ENCODE measurements at regions not wholly inside any gene's neighbourhood (a gene's known extent, or its start where the extent isn't known, plus 50 kb on each side); places are given as distances from the start of the nearest gene placed in this dataset.
"Not testable (repeated sequence)": the region's sequence is repeated elsewhere in the genome, so short reads cannot be mapped to it uniquely, and the experiment has no call there.

GRCh38 chr4:12672303-12672702, 811.8 kb downstream of the RAB28 start:
- DNase-seq = no peak

- DNase-seq = no peak
Observed at GRCh38 chr4:12658146-12658545, 826.0 kb downstream of the RAB28 start.

- no peak for DNase-seq
Observed at GRCh38 chr4:12651876-12652275, 832.3 kb downstream of the RAB28 start.

GRCh38 chr4:12645732-12646131, 838.4 kb downstream of the RAB28 start:
- no peak for DNase-seq

- DNase-seq = no peak
Observed at GRCh38 chr4:12644261-12644660, 839.9 kb downstream of the RAB28 start.

- DNase-seq = no peak
Observed at GRCh38 chr4:12636191-12636590, 847.9 kb downstream of the RAB28 start.

GRCh38 chr4:12635629-12636028, 848.5 kb downstream of the RAB28 start:
- DNase-seq = no peak

GRCh38 chr4:12633053-12633651, 851.0 kb downstream of the RAB28 start:
- DNase-seq = peak; percentile 49

GRCh38 chr4:12615822-12616221, 868.3 kb downstream of the RAB28 start:
- DNase-seq = no peak

GRCh38 chr4:12612876-12613275, 871.3 kb downstream of the RAB28 start:
- no peak for DNase-seq

- DNase-seq = not testable (repeated sequence)
Observed at GRCh38 chr4:12609212-12609875, 874.8 kb downstream of the RAB28 start.

GRCh38 chr4:12595986-12596385, 888.2 kb downstream of the RAB28 start:
- DNase-seq = no peak

GRCh38 chr4:12595489-12595888, 888.7 kb downstream of the RAB28 start:
- DNase-seq = no peak

- DNase-seq = no peak
Observed at GRCh38 chr4:12588582-12588981, 895.6 kb downstream of the RAB28 start.

GRCh38 chr4:12586242-12587006, 897.7 kb downstream of the RAB28 start:
- DNase-seq = no peak

GRCh38 chr4:12584116-12584875, 899.8 kb downstream of the RAB28 start:
- DNase-seq = no peak

- DNase-seq = no peak
Observed at GRCh38 chr4:12583275-12583674, 900.9 kb downstream of the RAB28 start.

- no peak for DNase-seq
Observed at GRCh38 chr4:12580787-12581186, 903.4 kb downstream of the RAB28 start.

- DNase-seq = no peak
Observed at GRCh38 chr4:12579172-12579571, 905.0 kb downstream of the RAB28 start.

- DNase-seq = no peak
Observed at GRCh38 chr4:12576409-12576808, 907.7 kb downstream of the RAB28 start.

GRCh38 chr4:12573716-12574115, 910.4 kb downstream of the RAB28 start:
- no peak for DNase-seq

GRCh38 chr4:12562476-12563140, 921.5 kb downstream of the RAB28 start:
- DNase-seq = no peak

GRCh38 chr4:12562021-12562420, 922.1 kb downstream of the RAB28 start:
- DNase-seq = no peak
